MV-4-11 (cell line): ENCODE measurements at regions not wholly inside any gene's neighbourhood (a gene's known extent, or its start where the extent isn't known, plus 50 kb on each side); places are given as distances from the start of the nearest gene placed in this dataset.

Experiments used
- DNase-seq: peaks from one replicate; lab custom pipeline; 2025; lab: John Stamatoyannopoulos, UW

DNA sequence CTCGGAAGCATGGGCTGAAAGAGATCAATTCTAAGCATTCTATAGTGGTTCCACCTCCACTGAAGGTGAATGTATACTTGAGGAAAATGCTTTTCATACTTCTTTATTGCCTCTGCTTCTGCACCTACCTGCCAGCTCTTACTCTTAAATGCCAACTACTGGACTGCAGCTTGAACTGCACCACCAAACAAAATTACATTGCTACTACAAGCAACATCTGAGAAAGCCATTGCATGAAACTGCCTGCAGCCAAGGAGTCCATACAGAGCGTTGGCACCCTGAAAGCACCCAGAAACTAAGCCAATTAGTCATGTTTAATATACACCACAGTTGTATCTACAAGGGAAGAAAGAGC is 440.9 kb downstream of the BTBD3 start:
- no peak for DNase-seq

DNA sequence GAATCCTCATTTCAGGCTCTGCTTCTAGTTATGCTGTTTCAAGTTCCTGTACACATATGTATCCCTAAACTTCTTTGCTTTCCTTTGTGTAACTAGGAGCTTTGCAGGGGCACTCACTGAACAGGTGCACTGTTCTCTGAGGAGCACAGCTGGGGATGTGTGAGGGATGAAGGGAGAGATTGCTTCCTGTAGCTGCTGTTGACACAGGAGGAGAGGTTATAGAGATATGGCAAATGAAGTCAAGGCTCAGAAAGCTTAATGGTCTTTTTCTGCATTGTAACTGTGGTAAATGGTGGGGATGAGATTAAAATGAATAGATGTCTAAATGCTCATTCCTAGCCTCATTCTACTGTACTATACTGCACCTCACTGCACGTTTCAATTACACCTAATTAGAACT is 454.3 kb downstream of the BTBD3 start:
- DNase-seq: no peak

DNA sequence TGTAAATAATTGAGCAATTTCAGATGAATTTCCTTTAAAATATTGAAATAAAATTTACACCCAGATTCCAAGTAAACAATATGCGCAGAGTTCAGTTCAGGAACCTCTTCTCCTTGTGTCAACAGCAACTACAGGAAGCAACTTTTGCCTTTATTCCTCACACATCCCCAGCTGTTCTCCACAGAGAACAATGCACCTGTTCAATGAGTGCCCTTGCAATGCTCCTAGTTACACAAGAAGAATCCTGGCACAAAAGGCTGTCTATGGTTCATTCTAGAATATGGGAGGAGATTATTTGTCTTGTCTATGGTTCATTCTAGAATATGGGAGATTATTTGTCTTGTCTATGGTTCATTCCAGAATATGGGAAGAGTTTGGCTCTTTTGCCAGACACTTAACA is 454.9 kb downstream of the BTBD3 start:
- no peak for DNase-seq

DNA sequence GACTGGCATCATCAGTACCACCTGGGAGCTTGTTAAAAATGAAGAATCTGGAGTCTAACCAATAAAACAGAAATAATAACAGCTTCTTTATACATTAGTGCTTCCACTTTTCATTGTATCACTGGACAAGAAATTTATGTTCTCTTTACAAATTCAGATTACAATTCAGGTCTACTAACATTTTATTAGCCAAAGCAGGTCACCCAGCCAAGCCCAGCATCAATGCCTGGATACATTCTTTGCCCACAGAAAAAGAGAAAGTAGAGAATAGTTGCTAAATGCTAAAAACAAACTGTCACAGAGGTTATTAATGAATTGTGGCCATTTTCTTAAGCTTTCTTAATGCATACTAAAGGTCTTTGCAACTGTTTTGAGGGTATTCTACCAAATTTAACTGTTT is 458.3 kb downstream of the BTBD3 start:
- no peak for DNase-seq

DNA sequence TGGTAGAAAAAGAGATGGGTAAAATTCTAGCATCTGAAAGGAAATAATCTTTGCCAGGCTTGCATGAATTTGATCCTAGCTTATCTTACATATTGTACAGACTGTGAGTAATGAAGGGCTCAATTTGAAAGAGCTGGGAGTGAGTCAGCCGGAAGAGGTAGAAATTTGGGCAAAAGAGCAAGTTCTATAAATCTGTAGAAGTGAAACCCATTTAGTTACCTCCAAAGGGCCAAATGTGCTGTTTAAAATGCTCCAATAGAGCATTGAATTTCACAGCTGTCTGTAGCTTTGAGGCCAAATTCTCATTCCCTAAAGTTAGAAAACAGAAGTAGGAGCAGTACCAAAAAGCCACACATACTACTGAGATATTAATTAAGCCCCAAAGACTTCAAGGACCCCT is 466.1 kb downstream of the BTBD3 start:
- DNase-seq: peak; percentile 83

DNA sequence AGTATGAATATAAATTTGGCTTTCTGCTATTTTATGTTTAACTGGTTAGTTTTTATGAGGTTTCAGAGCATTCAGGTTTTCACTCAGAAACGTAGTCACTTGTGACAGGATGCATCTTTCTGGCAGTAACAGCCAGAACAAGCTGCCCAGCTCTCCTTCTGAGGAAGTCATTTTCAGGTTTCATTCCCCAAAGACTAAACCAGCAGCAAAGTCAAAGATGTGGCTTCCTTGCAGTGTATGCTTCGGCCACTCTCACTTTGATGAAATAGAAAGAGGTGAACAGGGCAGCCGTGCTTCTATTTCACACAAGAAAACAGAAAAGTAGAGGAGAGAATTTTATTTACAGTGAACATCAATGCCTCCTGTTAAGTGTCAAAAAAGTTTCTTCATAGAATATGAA is 469.1 kb downstream of the BTBD3 start:
- DNase-seq: no peak

DNA sequence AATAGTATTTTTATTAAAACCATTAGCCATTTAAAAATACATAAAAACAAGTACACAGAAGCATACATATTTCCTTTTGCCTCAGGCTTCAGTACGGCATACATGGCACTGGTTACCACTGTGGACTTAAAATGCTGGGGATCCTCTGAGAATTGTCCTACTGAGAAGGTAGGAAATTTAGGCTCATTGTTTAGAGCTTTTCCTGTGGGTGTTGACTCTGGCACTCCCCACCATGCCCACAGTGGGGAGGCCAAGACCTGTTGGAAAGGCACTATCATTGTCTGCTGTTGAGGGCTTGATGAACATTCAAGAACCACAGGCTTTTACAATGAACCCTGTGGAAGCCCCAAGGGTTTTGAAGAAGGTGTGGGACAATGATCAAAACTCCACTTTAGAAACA is 473.4 kb downstream of the BTBD3 start:
- DNase-seq: no peak

DNA sequence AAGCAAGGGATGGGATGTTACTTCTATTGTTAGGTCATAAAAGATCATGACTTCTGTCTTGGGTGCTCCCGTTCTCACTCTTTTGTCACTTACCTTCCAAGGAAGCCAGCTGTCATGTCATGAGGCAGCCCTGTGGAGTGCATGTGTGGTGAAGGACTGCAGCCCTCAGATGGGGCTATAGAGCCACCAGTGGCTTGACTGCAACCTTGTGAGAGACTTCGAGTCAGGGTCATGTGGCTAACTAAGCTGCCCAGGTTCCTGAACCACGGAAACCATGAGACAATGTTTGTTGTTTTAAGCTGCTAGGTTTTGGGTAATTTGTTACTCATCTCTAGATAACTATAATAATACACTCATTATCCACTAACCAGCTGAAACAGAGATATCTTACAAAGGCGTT is 477.1 kb downstream of the BTBD3 start:
- peak; percentile 44 for DNase-seq

DNA sequence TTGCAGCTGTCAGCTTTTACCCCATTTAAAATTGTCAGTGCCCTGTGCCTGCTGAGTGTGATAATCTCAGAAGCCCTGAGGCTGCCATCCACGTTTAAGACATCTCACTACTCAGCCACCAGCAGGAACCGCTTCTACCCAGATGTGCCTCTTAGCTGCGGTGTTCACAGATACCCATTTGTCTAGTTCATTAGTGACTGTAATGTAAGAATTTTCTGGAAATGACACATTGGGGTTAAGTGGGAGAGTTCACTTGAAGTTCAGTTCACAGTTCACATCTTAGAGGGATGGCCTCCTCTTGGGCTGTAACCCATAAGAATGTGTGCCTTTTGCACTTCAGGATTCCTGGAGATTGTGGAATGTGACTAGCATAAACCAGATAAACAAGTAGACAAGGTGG is 477.7 kb downstream of the BTBD3 start:
- no peak for DNase-seq

DNA sequence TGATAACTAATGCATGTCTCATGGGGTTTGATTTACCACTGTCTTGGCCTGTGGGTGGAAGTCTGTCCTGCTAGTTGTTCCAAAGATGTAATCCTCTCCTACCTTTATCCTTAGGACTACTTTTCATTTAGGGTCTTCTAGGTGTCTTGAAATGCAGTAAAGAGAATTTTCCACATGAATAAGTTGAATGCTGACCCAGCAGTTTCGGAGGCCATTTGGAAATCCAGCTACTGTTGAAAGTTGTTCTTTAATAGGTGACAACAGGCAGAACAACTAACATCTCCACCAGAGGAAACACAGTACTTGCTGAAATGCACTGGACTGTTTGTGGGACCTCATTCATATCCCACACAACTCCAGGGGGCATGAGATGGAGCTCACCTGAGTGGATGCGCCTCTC is 478.1 kb downstream of the BTBD3 start:
- DNase-seq: no peak

DNA sequence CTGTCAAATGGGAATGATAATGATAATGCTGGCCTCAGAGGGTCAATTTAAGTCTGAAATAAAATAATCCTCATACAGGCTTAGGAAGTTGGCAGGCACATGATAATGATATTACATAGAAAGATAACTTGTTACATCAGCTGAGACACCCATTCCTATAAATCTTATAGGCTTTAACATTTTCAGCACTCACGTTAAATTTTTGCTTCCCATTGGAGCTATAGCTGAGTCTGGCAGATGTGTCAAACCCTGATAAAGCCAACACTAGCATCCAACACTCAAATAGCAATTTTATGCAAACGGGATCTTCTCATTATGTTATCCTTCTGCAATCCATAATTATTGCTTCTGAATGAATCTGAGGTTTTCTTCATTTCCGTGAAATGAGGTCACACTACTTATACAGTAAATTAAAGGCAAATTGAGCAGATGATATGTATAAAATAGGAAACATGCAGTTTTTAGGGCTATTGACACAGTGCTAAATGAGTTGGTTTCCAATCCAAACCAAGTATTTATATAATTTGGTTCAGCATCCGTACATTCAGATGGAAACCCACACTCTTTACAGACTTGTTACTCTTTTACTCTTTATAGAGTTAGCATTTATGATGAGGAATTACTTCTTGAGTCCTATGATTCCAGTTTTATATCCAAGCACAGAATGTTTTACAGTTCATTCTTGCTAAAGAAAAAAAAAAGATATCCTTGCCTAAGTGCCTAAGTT is 481.6 kb downstream of the BTBD3 start:
- DNase-seq: no peak

DNA sequence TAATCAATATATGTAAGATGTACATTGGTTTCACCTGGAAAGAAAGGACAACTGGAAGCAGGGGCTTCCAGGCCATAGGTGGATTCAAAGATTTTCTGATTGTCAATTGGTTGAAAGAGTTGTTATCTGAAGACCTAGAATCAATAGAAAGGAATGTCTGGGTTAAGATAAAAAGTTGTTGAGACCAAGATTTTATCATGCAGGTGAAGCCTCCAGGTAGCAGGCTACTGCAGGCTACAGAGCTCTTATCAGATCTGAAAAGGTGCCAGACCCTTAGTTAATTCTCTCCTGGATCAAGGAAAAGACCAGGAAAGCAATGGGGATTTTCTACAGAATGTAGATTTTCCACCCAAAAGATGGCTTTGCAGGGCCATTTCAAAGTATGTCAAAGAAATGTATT is 487.2 kb downstream of the BTBD3 start:
- no peak for DNase-seq

DNA sequence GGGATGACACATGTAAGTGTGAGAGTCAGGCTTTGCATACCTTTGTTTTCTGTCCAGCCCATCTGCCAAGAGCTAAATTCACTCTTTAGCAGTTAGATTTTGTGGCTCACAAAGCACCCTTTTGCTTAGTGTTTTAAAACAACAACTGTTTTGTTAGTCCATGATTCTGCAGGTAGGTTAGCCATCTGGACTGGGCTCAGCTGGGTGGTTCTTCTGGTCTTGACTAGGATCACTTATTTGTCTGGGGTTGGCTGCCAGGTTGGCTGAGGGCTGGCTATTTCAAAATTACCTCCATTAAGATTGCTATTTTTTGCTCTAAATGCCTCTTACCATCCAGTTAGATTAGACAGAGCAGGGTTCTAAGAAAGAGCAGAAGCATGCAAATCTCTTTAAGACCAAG is 489.3 kb downstream of the BTBD3 start:
- DNase-seq: no peak

DNA sequence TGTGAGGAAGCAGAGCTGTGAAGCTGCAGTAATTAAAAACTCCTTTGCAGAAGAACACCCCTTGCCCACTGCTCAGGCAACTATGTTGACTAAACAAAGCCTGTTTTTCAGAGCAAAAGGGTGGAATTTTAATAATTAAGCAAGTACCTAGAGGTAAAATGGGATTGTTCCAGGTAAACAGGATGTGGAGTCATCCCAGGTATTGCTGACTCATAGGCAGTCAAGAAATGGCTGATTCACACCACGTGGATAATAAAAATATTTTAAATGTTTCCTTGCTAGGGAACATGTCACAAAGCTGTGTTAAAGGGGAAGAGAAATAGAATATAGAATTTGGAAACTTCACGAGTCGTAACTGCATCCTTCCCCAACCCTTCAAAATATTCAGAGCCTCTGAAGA is 491.8 kb downstream of the BTBD3 start:
- DNase-seq: no peak

DNA sequence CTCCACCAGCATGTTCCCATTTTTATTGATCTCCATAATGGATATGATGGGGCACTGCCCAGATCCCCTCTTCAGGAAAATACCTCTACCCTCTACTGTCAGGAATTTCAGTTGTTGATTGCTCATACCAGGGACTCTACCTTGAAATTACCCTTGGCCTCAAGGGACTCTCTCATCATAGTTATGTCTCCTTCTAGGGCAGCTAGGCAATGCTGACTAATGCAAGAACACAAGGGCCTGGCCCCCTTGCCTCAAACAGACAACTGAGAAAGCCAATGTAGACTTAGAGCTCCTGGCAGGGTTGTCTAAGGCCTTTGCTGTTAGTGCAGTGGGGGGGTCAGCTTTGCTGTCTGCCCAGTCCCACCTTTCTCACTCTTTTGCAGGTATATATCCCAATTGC is 493.1 kb downstream of the BTBD3 start:
- DNase-seq: no peak

DNA sequence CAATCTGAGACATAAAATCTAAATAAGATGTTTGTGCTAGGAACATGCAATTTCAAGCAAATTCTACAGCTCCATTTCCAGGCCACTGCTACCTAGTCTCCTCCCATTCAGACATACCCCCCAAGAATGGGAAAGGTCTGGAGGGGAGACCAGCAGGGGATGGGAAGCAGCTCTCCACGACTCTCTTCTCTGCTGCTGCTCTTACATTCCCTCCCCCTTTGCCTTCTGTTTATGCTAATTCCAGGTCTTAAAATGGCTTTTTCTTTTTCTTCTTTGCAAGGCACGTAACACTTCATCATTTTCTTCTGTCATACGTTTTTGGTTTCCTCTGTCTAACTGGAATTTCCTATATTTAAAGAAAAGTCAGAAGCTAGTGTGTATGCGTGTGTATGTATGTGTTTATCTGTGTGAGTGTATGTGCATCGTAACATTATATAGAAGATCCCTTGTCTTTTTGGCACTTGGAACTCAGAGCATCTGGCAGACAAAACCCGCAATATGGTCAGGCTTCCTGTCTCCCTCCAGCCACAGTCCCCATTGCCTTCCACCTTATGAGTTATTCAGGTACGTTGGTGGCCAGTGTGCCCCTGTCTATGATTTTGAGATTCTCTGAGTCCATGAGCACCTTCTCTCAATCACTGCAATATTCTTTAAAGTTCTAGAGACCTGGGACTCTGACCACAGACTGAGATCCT is 493.7 kb downstream of the BTBD3 start:
- no peak for DNase-seq

DNA sequence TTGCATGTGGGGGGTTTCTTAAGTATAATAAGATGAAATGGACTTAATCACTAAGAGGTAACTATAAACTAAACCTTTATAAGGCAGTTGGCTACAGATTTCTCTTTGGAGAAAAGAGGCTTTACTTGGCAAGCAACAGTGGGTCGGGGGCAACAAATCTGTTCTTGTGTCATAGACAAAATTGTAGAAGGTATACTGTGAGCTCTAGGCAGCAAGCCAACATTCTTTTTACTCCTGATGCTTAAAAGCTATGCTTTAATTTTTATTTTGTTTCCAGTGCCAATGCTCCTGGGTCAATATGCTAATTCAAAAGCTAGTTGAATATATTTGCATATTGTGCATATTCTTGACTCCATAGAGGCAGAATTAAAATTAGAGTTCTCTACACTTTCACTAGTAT is 495.4 kb downstream of the BTBD3 start:
- DNase-seq: no peak

DNA sequence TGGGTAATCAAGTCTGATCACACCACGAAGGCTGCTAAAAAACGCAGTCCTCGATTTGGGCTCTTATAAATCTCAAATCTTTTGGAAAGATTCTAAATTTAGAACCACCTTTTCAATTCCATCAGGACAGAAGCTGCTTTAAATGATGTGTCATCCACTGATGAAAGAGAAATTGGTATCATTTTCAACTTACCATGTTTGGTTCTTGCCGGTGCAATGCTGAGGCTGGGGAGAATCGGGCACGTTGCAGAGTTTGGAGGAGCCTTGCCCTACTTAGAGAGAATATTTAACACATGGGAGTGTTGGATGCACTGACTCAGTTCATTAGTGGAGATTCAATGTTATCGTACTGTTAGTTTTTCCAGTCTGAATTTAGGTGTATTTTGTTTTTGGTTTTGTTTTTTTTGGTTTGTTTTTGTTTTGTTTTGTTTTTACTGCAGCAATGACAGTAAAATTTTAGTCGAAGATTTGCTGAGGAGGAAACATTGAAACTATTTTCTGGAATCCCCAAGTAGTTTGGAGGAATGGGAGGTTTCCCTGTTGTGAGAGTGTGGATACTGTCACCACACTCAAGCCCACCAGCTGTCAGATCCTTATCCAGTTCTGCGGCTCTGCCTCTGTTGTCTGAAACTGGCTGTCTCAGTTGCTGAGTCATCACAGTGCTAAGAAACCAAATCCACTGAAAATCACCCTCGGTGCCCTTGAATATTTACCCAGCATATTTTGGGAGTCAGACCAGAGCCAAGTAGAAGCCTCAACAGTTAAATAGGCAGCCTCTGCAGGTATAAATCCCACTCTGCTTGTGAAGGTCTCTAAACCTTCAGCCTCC is 497.0 kb downstream of the BTBD3 start:
- DNase-seq: no peak

DNA sequence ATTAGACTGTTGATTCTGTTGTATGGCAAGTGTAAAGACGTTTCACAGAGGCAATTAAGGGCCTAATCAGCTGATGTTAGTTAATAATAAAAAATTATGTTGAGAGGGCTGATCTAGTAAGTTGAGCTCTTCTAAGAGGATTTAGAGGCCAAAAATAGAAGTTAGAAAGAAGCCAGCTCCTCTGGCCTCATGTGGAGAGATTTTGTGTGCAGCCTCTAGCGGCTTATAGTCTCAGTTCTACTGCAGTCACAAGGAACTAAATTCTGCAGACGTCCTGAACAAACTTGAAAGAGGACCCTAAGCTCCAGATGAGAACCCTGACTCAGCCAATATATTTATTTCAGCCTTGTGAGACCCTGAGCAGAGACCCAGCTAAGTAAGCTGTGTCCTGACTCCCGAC is 498.6 kb downstream of the BTBD3 start:
- no peak for DNase-seq

DNA sequence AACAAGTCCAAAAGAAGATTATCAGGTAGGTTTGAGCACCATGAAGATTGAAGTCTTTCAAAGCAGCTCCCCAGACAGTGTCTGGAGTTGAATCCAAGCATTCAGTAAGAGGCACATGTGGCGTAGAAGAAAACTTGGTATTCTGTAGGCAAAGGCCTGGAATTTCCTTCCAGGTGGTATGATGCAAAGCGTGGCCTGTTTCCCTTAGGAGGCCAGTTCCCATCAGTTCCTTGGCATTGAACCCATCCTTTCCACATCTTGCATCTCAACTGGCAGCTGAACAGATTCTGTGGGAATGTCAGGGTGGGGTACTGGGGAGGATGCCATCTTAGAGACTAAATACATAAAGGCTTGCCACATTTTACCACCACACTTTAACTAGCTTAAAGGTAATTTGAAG is 516.0 kb downstream of the BTBD3 start:
- DNase-seq: no peak

DNA sequence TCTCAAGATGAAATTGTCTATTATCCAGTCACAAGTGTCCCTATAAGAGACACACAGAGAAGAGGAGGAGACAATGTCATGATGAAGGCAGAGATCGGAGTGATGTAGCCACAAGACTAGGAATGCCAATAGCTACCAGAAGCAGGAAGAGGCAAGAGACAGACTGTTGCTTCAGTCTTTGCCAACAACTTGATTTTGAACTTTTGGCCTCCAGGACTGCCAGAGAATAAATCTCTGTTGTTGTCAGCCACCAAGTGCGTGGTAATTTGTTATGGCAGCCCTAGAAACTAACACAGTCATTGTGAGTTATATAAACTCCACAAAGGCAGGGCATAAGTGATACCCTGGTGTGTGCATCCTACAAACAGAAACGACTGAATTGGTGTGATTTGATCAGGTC is 517.0 kb downstream of the BTBD3 start:
- DNase-seq: no peak

DNA sequence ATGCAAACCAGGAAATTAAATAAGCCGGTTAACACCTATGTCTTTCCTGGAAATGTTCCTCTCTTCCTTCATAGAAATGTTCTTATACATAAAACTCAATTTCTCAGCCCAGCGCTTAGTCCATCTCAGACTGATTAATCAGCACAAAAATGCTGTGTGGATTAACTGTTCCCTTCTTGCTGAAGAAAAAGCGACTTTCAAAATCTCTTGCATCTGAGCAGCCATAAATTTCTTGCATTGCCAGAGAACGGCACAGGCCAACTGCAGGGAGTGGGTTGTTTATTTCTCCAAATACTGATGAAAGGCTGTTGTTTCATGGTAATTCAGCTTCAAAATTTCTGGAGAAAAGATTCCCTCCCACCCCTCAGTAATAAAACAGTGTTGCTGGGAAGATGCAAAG is 517.6 kb downstream of the BTBD3 start:
- DNase-seq: no peak

DNA sequence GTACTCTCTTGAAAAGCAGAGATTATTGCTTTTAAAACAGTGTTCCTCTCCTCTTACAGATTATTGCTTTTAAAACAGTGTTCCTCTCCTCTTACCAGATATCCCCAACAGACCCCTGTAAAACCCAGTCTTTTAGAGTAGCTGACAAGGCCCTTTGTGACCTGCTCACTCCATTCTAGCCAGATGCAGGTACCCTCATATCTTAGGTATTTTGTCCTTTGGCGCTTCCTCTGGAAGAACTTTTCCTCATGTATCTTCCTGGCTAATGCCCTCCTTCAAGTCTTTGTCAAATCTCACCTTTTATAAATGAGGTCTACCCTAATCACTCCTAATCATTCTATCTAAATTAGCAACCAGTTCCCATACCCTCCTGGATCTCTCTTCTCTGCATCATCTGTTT is 536.0 kb downstream of the BTBD3 start:
- DNase-seq: no peak
